PC-9 (cell line): ENCODE measurements at regions not wholly inside any gene's neighbourhood (a gene's known extent, or its start where the extent isn't known, plus 50 kb on each side); places are given as distances from the start of the nearest gene placed in this dataset.

Experiments used
- BruUV-seq: library from RNA; stranded (reverse); fragments of 400-500 nt; replicated peaks from 2 replicates; lab custom pipeline; 2021; lab: Mats Ljungman, UMichigan
- CTCF ChIA-PET: fragments of 300-600 bp; sonication (Branson Sonifier 250); formaldehyde crosslinking; loops from one replicate; lab custom pipeline; 2022; ENCODE audit warnings: antibody characterized with exemption; lab: Charles Lee
- POLR2A ChIA-PET: fragments of 300-600 bp; sonication (Branson Sonifier 250); formaldehyde crosslinking; loops from one replicate; lab custom pipeline; 2022; ENCODE audit warnings: antibody characterized with exemption; ENCODE audit not compliant: unreplicated experiment; lab: Charles Lee
- DNase-seq, 2 experiments: peaks; one replicate each; pipeline versions ENCODE4 v3.0.0 to v3.0.0-alpha.2; 2015 to 2022; ENCODE audit warnings: mixed read lengths in 1 of 2
- H2AFZ ChIP-seq: fragments of 200-600 bp; sonication (generic); 2 replicates; pipeline ENCODE4 v1.8.1; 2017; ENCODE audit warnings: antibody characterized with exemption
- H3F3A ChIP-seq: fragments of 200-600 bp; sonication (generic); 2 replicates; pipeline ENCODE4 v1.8.1; 2017; ENCODE audit warnings: antibody characterized with exemption, mild to moderate bottlenecking, low read depth; ENCODE audit not compliant: insufficient read depth
- H3K27ac ChIP-seq: fragments of 200-600 bp; sonication (generic); 2 replicates; pipeline ENCODE4 v1.6.1; 2016; ENCODE audit warnings: mixed run types
- H3K27me3 ChIP-seq: fragments of 200-600 bp; sonication (generic); 2 replicates; pipeline ENCODE4 v1.6.1; 2016; ENCODE audit warnings: low read depth, mixed run types; ENCODE audit not compliant: insufficient read depth
- H3K36me3 ChIP-seq: fragments of 200-600 bp; sonication (generic); 2 replicates; pipeline ENCODE4 v1.6.1; 2016; ENCODE audit warnings: low read depth, mixed run types
- H3K4me1 ChIP-seq: fragments of 200-600 bp; sonication (generic); replicated peaks from 2 replicates; pipeline ENCODE4 v1.6.1; 2016; ENCODE audit warnings: mixed run types; ENCODE audit not compliant: insufficient read depth
- H3K4me2 ChIP-seq: fragments of 200-600 bp; sonication (generic); 2 replicates; pipeline ENCODE4 v1.6.1; 2017; ENCODE audit warnings: mixed run types
- H3K4me3 ChIP-seq: fragments of 200-600 bp; sonication (generic); 2 replicates; pipeline ENCODE4 v1.6.1; 2016; ENCODE audit warnings: mixed run types
- H3K79me2 ChIP-seq: fragments of 200-600 bp; sonication (generic); 2 replicates; pipeline ENCODE4 v1.6.1; 2017; ENCODE audit warnings: low read depth, mixed run types
- H3K9me2 ChIP-seq: fragments of 200-600 bp; sonication (generic); 2 replicates; pipeline ENCODE4 v1.8.1; 2017; ENCODE audit warnings: mild to moderate bottlenecking; ENCODE audit not compliant: insufficient read depth
- H3K9me3 ChIP-seq: fragments of 200-600 bp; sonication (generic); 2 replicates; pipeline ENCODE4 v1.8.1; 2016; ENCODE audit warnings: low read depth; ENCODE audit not compliant: insufficient read depth
- H4K20me1 ChIP-seq: fragments of 200-600 bp; sonication (generic); 2 replicates; pipeline ENCODE4 v1.8.1; 2017; ENCODE audit not compliant: insufficient read depth
- EZH2 ChIP-seq: fragments of 200-600 bp; sonication (generic); IDR thresholded peaks from 2 replicates; pipeline ENCODE4 v1.8.0; 2017; ENCODE audit warnings: antibody characterized with exemption, low read depth
- intact Hi-C: fragments of 100-400 bp; cut with micrococcal nuclease; formaldehyde crosslinking; loops from one replicate; pipeline ENCODE4 v1.10.0; 2022; ENCODE audit not compliant: unreplicated experiment
- TF ChIP-seq, protein P1 (sequence below): fragments of 200-600 bp; sonication (generic); conservative IDR thresholded peaks from 2 replicates; pipeline ENCODE4 v1.6.1; 2017; ENCODE audit warnings: mixed run types, antibody characterized with exemption, mild to moderate bottlenecking, moderate library complexity

DNA sequence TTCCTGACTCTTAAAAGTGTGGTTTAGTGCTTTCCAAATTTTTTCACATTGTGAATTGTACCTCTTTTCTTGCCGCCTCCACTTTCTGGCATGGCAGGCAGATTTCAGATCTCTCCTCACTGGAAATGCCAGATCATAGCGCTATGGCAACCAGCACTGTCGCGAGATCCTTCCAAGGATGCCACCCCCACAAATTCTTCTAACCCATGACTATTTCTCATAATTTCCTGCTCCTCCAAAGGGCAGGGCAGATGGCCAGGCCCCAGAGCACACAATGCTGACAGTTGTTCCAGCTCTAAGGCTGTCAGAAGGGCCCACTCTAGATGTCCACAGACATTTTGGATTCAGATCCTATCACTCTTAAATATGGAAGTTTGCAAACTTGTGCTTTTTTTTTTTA lies 446.2 kb upstream of the RIOK2 start:
- CTCF ChIA-PET = no interaction called here
- no peak for DNase-seq
- H3K27ac ChIP-seq = no peak overlapping the region
- H3K27me3 ChIP-seq = no peaks in the 10 kb centered on the region
- H3K4me2 ChIP-seq = no peak overlapping the region
- no peaks in the 10 kb centered on the region for H3K79me2 ChIP-seq
- intact Hi-C loops = no loop called here
- no peaks in the 10 kb centered on the region for H3K4me1 ChIP-seq
- no peaks in the 10 kb centered on the region for H3K9me2 ChIP-seq
- no peak overlapping the region for H2AFZ ChIP-seq
- POLR2A ChIA-PET = no interaction called here
- H3K9me3 ChIP-seq = no peaks in the 10 kb centered on the region
- H3F3A ChIP-seq = no peaks in the 10 kb centered on the region
- no TSS peak for BruUV-seq
- H4K20me1 ChIP-seq = no peaks in the 10 kb centered on the region
- H3K4me3 ChIP-seq = no peak overlapping the region
- H3K36me3 ChIP-seq = no peaks in the 10 kb centered on the region
- no peak for TF ChIP-seq EZH2
- TF ChIP-seq, protein P1, sequence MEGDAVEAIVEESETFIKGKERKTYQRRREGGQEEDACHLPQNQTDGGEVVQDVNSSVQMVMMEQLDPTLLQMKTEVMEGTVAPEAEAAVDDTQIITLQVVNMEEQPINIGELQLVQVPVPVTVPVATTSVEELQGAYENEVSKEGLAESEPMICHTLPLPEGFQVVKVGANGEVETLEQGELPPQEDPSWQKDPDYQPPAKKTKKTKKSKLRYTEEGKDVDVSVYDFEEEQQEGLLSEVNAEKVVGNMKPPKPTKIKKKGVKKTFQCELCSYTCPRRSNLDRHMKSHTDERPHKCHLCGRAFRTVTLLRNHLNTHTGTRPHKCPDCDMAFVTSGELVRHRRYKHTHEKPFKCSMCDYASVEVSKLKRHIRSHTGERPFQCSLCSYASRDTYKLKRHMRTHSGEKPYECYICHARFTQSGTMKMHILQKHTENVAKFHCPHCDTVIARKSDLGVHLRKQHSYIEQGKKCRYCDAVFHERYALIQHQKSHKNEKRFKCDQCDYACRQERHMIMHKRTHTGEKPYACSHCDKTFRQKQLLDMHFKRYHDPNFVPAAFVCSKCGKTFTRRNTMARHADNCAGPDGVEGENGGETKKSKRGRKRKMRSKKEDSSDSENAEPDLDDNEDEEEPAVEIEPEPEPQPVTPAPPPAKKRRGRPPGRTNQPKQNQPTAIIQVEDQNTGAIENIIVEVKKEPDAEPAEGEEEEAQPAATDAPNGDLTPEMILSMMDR = no peak

- H3K36me3 ChIP-seq = no peaks in the 10 kb centered on the region
- no peaks in the 10 kb centered on the region for H3K79me2 ChIP-seq
- H3K27me3 ChIP-seq = no peaks in the 10 kb centered on the region
- DNase-seq = no peak
- no peaks in the 10 kb centered on the region for H3F3A ChIP-seq
- H3K9me2 ChIP-seq = no peaks in the 10 kb centered on the region
- H3K27ac ChIP-seq = no peak overlapping the region
- no TSS peak for BruUV-seq
- H3K4me2 ChIP-seq = no peak overlapping the region; the same call in 1 of the 2 replicates
- ChIA-PET POLR2A (no interaction called here), CTCF (no interaction called here)
- H2AFZ ChIP-seq = no peak overlapping the region
- intact Hi-C loops = no loop called here
- no peaks in the 10 kb centered on the region for H3K9me3 ChIP-seq
- no peaks in the 10 kb centered on the region for H3K4me1 ChIP-seq
- no peaks in the 10 kb centered on the region for H4K20me1 ChIP-seq
- TF ChIP-seq, protein P1 = no peak
- no peak for TF ChIP-seq EZH2
- H3K4me3 ChIP-seq = no peak overlapping the region
Measured at GRCh38 chr5:97635553-97635952, 452.5 kb upstream of the RIOK2 start.

DNA sequence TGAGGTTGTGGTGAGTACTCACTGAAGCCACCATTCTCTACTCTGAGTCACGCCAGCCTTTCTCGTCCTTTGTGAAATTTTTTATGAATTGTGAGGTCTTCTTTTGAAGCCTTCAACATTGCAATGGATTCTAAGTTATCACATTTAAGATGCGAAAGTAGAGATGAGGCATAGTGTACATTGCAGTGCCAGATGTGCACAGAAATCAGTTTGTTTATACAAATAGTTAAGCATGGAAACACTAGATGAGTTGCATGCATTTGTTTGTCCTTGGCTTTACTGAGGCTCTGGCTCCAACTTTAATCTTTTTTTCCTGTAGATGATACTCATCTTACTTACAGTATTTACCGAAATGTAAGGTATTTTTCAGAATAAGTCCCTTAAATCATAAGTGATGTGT lies 453.7 kb upstream of the RIOK2 start:
- Histone ChIP-seq H4K20me1 (no peaks in the 10 kb centered on the region), H3K4me3 (no peak overlapping the region), H3K9me3 (no peaks in the 10 kb centered on the region), H3K4me1 (no peaks in the 10 kb centered on the region), H3F3A (no peaks in the 10 kb centered on the region), H3K9me2 (no peaks in the 10 kb centered on the region), H3K27me3 (no peaks in the 10 kb centered on the region), H3K4me2 (no peak overlapping the region), H3K79me2 (no peaks in the 10 kb centered on the region), H2AFZ (no peak overlapping the region), H3K27ac (no peak overlapping the region), H3K36me3 (no peaks in the 10 kb centered on the region)
- BruUV-seq = no TSS peak
- no peak for DNase-seq
- no peak for TF ChIP-seq EZH2
- TF ChIP-seq, protein P1 = no peak
- ChIA-PET POLR2A (no interaction called here), CTCF (no interaction called here)
- intact Hi-C loops = no loop called here
